ENCODE measurements at regions not wholly inside any gene's neighbourhood (a gene's known extent, or its start where the extent isn't known, plus 50 kb on each side); places are given as distances from the start of the nearest gene placed in this dataset.

GRCh38 chr10:83178526-83178925 lies 960.8 kb upstream of the GHITM start:
- Histone ChIP-seq H3K23me2 (ENCODE audit: low read depth, low read length) (no peaks in the 10 kb centered on the region), H2AFZ (ENCODE audit: low read length) (no peak overlapping the region), H3K4me2 (ENCODE audit: insufficient read depth in 1 of 2, low read depth in 2 of 2, low read length in 2 of 2) (no peak overlapping the region), H3K79me2 (ENCODE audit: control insufficient read depth in 1 of 2, insufficient read depth in 2 of 2, low read length in 2 of 2) (no peaks in the 10 kb centered on the region), H3K14ac (ENCODE audit: insufficient read length) (no peak overlapping the region), H2BK120ac (replicated peaks; ENCODE audit: low read depth, low read length) (no peak overlapping the region), H4K20me1 (replicated peaks in 1 of 2; ENCODE audit: control insufficient read depth in 1 of 2, insufficient read depth in 2 of 2, low read length in 2 of 2) (no peaks in the 10 kb centered on the region), H2BK5ac (ENCODE audit: low read depth, low read length) (no peak overlapping the region), H3K56ac (replicated peaks; ENCODE audit: insufficient read length, low read depth, low read length) (no peak overlapping the region), H2BK12ac (ENCODE audit: low read depth, low read length) (no peak overlapping the region), H3K18ac (ENCODE audit: extremely low read depth, low read length) (no peak overlapping the region), H3K79me1 (ENCODE audit: low read depth, low read length) (no peaks in the 10 kb centered on the region), H3K4me1 (replicated peaks in 1 of 4; ENCODE audit: control insufficient read depth in 3 of 4, insufficient read depth in 4 of 4, low read length in 3 of 4) (no peaks in the 10 kb centered on the region), H2AK5ac (ENCODE audit: low read depth, low read length) (no peak overlapping the region), H3K27ac (ENCODE audit: low read depth, low read length) (no peak overlapping the region), H4K91ac (replicated peaks; ENCODE audit: insufficient read length, low read length) (no peak overlapping the region), H3K4ac (replicated peaks; ENCODE audit: insufficient read length, low read depth, low read length) (no peak overlapping the region), H3K36me3 (ENCODE audit: control insufficient read depth in 2 of 4, insufficient read depth in 4 of 4, low read length in 3 of 4) (no peaks in the 10 kb centered on the region), H3K23ac (ENCODE audit: insufficient read length) (no peak overlapping the region), H2BK15ac (ENCODE audit: low read length) (no peak overlapping the region), H3K9me3 (ENCODE audit: insufficient read depth in 2 of 2, low read depth in 1 of 2, low read length in 1 of 2) (no peaks in the 10 kb centered on the region), H3K4me3 (ENCODE audit: extremely low read depth in 1 of 4, insufficient read depth in 2 of 4, low read depth in 3 of 4, low read length in 4 of 4) (no peak overlapping the region), H3K9ac (replicated peaks in 1 of 4; ENCODE audit: extremely low read depth in 1 of 4, low read depth in 3 of 4, low read length in 3 of 4) (no peak overlapping the region), H2BK20ac (ENCODE audit: low read length) (no peak overlapping the region), H4K8ac (ENCODE audit: extremely low read depth, insufficient read depth, low read length) (no peak overlapping the region), H4K5ac (ENCODE audit: insufficient read length, low read depth, low read length) (no peak overlapping the region), H3K27me3 (replicated peaks in 1 of 4; ENCODE audit: control insufficient read depth in 3 of 4, extremely low read depth in 1 of 4, insufficient read depth in 3 of 4, low read length in 3 of 4) (peaks cover 0 to 1% (median 0%) of the 10 kb centered on the region in 4 experiments; a peak in 1 of 7 replicates)
- no peak for DNase-seq (ENCODE audit: low read depth in 1 of 2, low spot score in 2 of 2)
- ChIA-PET POLR2A (ENCODE audit: partially characterized antibody) (no interaction called here), CTCF (ENCODE audit: partially characterized antibody) (interaction anchor here (0.6 to 1.6 kb wide), 3 partner anchors 9 to 1451 kb away, joined by 4 to 5 read pairs (median 5); no protein-coding TSS in a partner anchor)
- TF ChIP-seq JUND (IDR thresholded peaks at IDR 0.05; ENCODE audit: low read length), result no peak
- no peak for FAIRE-seq
